ENCODE measurements at regions not wholly inside any gene's neighbourhood (a gene's known extent, or its start where the extent isn't known, plus 50 kb on each side); places are given as distances from the start of the nearest gene placed in this dataset.

DNA sequence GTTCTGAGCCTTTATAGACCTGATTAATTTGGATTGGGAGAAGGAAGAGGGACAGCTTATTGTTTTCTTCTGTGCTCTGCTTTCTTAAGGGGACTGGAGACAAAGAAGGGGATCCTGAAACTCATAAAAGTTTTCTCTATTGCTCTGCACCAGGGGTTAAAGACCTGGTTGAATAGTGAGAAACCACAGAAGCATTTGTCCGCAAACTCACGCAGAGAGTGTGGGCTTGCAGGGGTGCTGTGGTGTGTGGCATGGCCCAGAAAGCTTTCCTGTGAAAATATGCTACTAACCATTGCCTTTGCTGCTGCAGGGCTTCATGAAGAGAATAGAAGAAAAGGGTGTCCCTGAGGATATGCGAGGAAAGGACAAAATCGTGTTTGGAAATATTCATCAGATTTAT is 73.1 kb upstream of the UMPS start:
- Histone ChIP-seq H3K9me3 (ENCODE audit: insufficient read depth, low read depth, low read length) (no peaks in the 10 kb centered on the region), H3K9ac (ENCODE audit: low read depth, low read length, poor library complexity, severe bottlenecking) (no peak overlapping the region), H3K4me3 (ENCODE audit: low read length, poor library complexity, severe bottlenecking) (no peak overlapping the region), H3K4me1 (ENCODE audit: insufficient read depth, low read length, poor library complexity, severe bottlenecking) (peaks cover 40% of the 10 kb centered on the region), H3K79me2 (ENCODE audit: insufficient read depth, low read length) (no peaks in the 10 kb centered on the region), H3K4me2 (ENCODE audit: low read depth, low read length, poor library complexity, severe bottlenecking) (no peak overlapping the region), H3K9me2 (replicated peaks; ENCODE audit: low read depth, low read length) (no peaks in the 10 kb centered on the region), H3F3A (ENCODE audit: low read depth) (no peaks in the 10 kb centered on the region), H2AFZ (ENCODE audit: low read length) (no peak overlapping the region), H4K20me1 (ENCODE audit: insufficient read depth, low read length, poor library complexity, severe bottlenecking) (no peaks in the 10 kb centered on the region), H3K27me3 (ENCODE audit: insufficient read depth, low read length, poor library complexity, severe bottlenecking) (no peaks in the 10 kb centered on the region), H3K36me3 (ENCODE audit: insufficient read depth, low read length) (no peaks in the 10 kb centered on the region)
- TF ChIP-seq EZH2phosphoT487 (IDR thresholded peaks at IDR 0.05; ENCODE audit: borderline replicate concordance) (no peak), CTCF (conservative IDR thresholded peaks at IDR 0.05; ENCODE audit: low read length) (no peak)

DNA sequence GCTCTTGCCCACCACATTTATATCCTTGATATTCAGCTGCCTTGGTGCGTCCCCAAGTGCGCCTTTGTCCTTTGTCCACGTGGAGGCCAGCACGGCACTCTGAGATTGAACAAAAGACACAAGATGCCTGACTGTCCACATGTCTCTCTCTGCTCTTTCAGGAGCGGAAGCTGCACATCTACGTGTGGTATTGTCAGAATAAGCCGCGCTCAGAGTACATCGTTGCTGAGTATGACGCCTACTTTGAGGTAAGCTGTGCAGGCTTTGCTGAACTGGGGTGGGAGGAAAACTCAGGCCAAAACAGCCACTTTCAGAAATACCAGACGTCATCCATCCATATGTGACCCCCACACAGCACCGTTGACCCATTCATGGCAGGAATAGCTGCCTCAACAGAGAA is 72.0 kb upstream of the UMPS start:
- H3K4me1 ChIP-seq (ENCODE audit: insufficient read depth, low read length, poor library complexity, severe bottlenecking): peaks cover 37% of the 10 kb centered on the region
- H3K4me3 ChIP-seq (ENCODE audit: low read length, poor library complexity, severe bottlenecking): no peak overlapping the region
- TF ChIP-seq EZH2phosphoT487 (IDR thresholded peaks at IDR 0.05; ENCODE audit: borderline replicate concordance): no peak
- no peak for TF ChIP-seq CTCF (conservative IDR thresholded peaks at IDR 0.05; ENCODE audit: low read length)
- H2AFZ ChIP-seq (ENCODE audit: low read length): no peak overlapping the region
- H3K9me2 ChIP-seq (replicated peaks; ENCODE audit: low read depth, low read length): no peaks in the 10 kb centered on the region
- no peaks in the 10 kb centered on the region for H3K36me3 ChIP-seq (ENCODE audit: insufficient read depth, low read length)
- H3K9me3 ChIP-seq (ENCODE audit: insufficient read depth, low read depth, low read length): no peaks in the 10 kb centered on the region
- H3K27me3 ChIP-seq (ENCODE audit: insufficient read depth, low read length, poor library complexity, severe bottlenecking): no peaks in the 10 kb centered on the region
- no peaks in the 10 kb centered on the region for H3F3A ChIP-seq (ENCODE audit: low read depth)
- no peaks in the 10 kb centered on the region for H3K79me2 ChIP-seq (ENCODE audit: insufficient read depth, low read length)
- no peak overlapping the region for H3K9ac ChIP-seq (ENCODE audit: low read depth, low read length, poor library complexity, severe bottlenecking)
- H4K20me1 ChIP-seq (ENCODE audit: insufficient read depth, low read length, poor library complexity, severe bottlenecking): no peaks in the 10 kb centered on the region
- H3K4me2 ChIP-seq (ENCODE audit: low read depth, low read length, poor library complexity, severe bottlenecking): no peak overlapping the region

DNA sequence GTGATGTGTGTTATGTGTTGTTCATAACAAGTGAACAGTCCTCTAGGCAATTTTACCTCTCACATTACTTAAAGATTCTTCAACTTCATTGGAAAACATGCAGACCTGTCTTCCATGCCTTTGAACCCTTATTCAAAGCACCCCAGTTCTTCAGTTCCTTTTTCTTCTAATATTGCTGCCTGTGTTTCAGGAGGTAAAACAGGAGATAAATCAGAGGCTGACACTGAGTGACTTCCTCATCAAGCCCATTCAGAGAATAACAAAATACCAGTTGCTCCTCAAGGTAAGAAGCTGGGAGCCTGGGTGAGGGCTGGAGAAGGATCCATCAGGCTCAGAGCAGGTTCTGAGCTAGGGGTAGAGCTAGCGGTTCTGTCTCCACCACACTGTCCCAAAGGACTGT is 71.1 kb upstream of the UMPS start:
- H2AFZ ChIP-seq (ENCODE audit: low read length): no peak overlapping the region
- no peak overlapping the region for H3K4me3 ChIP-seq (ENCODE audit: low read length, poor library complexity, severe bottlenecking)
- peaks cover 28% of the 10 kb centered on the region for H3K4me1 ChIP-seq (ENCODE audit: insufficient read depth, low read length, poor library complexity, severe bottlenecking)
- no peak overlapping the region for H3K4me2 ChIP-seq (ENCODE audit: low read depth, low read length, poor library complexity, severe bottlenecking)
- H3K9me2 ChIP-seq (replicated peaks; ENCODE audit: low read depth, low read length): no peaks in the 10 kb centered on the region
- no peak for TF ChIP-seq EZH2phosphoT487 (IDR thresholded peaks at IDR 0.05; ENCODE audit: borderline replicate concordance)
- no peak for TF ChIP-seq CTCF (conservative IDR thresholded peaks at IDR 0.05; ENCODE audit: low read length)
- no peaks in the 10 kb centered on the region for H4K20me1 ChIP-seq (ENCODE audit: insufficient read depth, low read length, poor library complexity, severe bottlenecking)
- no peaks in the 10 kb centered on the region for H3F3A ChIP-seq (ENCODE audit: low read depth)
- H3K9ac ChIP-seq (ENCODE audit: low read depth, low read length, poor library complexity, severe bottlenecking): no peak overlapping the region
- no peaks in the 10 kb centered on the region for H3K79me2 ChIP-seq (ENCODE audit: insufficient read depth, low read length)
- H3K36me3 ChIP-seq (ENCODE audit: insufficient read depth, low read length): no peaks in the 10 kb centered on the region
- no peaks in the 10 kb centered on the region for H3K9me3 ChIP-seq (ENCODE audit: insufficient read depth, low read depth, low read length)
- no peaks in the 10 kb centered on the region for H3K27me3 ChIP-seq (ENCODE audit: insufficient read depth, low read length, poor library complexity, severe bottlenecking)

Measured in Loucy (cell line).